ENCODE measurements at regions not wholly inside any gene's neighbourhood (a gene's known extent, or its start where the extent isn't known, plus 50 kb on each side); places are given as distances from the start of the nearest gene placed in this dataset.

GRCh38 chr3:13713396-13713795, 164.5 kb downstream of the FBLN2 start:
- no peak overlapping the region for H3K9ac ChIP-seq (ENCODE audit: low read length)
- H3K4me1 ChIP-seq (ENCODE audit: control insufficient read depth, low read depth, low read length) = no peaks in the 10 kb centered on the region
- no peaks in the 10 kb centered on the region for H3K36me3 ChIP-seq (ENCODE audit: control insufficient read depth, low read depth, low read length)
- H3K27ac ChIP-seq (ENCODE audit: low read length) = no peak overlapping the region
- no peak overlapping the region for H3K4me3 ChIP-seq (ENCODE audit: low read length)
- no peaks in the 10 kb centered on the region for H3K27me3 ChIP-seq (ENCODE audit: control insufficient read depth, insufficient read depth, low read length)
- no peaks in the 10 kb centered on the region for H3K9me3 ChIP-seq (ENCODE audit: control insufficient read depth, low read depth, low read length)

- no peaks in the 10 kb centered on the region for H3K36me3 ChIP-seq (ENCODE audit: control insufficient read depth, low read depth, low read length)
- no peaks in the 10 kb centered on the region for H3K4me1 ChIP-seq (ENCODE audit: control insufficient read depth, low read depth, low read length)
- no peak overlapping the region for H3K4me3 ChIP-seq (ENCODE audit: low read length)
- no peaks in the 10 kb centered on the region for H3K27me3 ChIP-seq (ENCODE audit: control insufficient read depth, insufficient read depth, low read length)
- no peak overlapping the region for H3K27ac ChIP-seq (ENCODE audit: low read length)
- no peak overlapping the region for H3K9ac ChIP-seq (ENCODE audit: low read length)
- H3K9me3 ChIP-seq (ENCODE audit: control insufficient read depth, low read depth, low read length) = no peaks in the 10 kb centered on the region
Measured at GRCh38 chr3:13712682-13713180, 163.8 kb downstream of the FBLN2 start.

GRCh38 chr3:13711911-13712650, 163.2 kb downstream of the FBLN2 start:
- Histone ChIP-seq H3K27me3 (ENCODE audit: control insufficient read depth, insufficient read depth, low read length) (no peaks in the 10 kb centered on the region), H3K4me3 (ENCODE audit: low read length) (no peak overlapping the region), H3K9me3 (ENCODE audit: control insufficient read depth, low read depth, low read length) (no peaks in the 10 kb centered on the region), H3K9ac (ENCODE audit: low read length) (no peak overlapping the region), H3K4me1 (ENCODE audit: control insufficient read depth, low read depth, low read length) (no peaks in the 10 kb centered on the region), H3K36me3 (ENCODE audit: control insufficient read depth, low read depth, low read length) (no peaks in the 10 kb centered on the region), H3K27ac (ENCODE audit: low read length) (no peak overlapping the region)

GRCh38 chr3:13710251-13710650, 161.3 kb downstream of the FBLN2 start:
- no peak overlapping the region for H3K4me3 ChIP-seq (ENCODE audit: low read length)
- no peak overlapping the region for H3K9ac ChIP-seq (ENCODE audit: low read length)
- H3K4me1 ChIP-seq (ENCODE audit: control insufficient read depth, low read depth, low read length) = no peaks in the 10 kb centered on the region
- no peak overlapping the region for H3K27ac ChIP-seq (ENCODE audit: low read length)
- no peaks in the 10 kb centered on the region for H3K36me3 ChIP-seq (ENCODE audit: control insufficient read depth, low read depth, low read length)
- no peaks in the 10 kb centered on the region for H3K27me3 ChIP-seq (ENCODE audit: control insufficient read depth, insufficient read depth, low read length)
- no peaks in the 10 kb centered on the region for H3K9me3 ChIP-seq (ENCODE audit: control insufficient read depth, low read depth, low read length)

- no peak overlapping the region for H3K4me3 ChIP-seq (ENCODE audit: low read length)
- no peaks in the 10 kb centered on the region for H3K9me3 ChIP-seq (ENCODE audit: control insufficient read depth, low read depth, low read length)
- no peaks in the 10 kb centered on the region for H3K27me3 ChIP-seq (ENCODE audit: control insufficient read depth, insufficient read depth, low read length)
- no peaks in the 10 kb centered on the region for H3K4me1 ChIP-seq (ENCODE audit: control insufficient read depth, low read depth, low read length)
- H3K36me3 ChIP-seq (ENCODE audit: control insufficient read depth, low read depth, low read length) = no peaks in the 10 kb centered on the region
- no peak overlapping the region for H3K27ac ChIP-seq (ENCODE audit: low read length)
- no peak overlapping the region for H3K9ac ChIP-seq (ENCODE audit: low read length)
Measured at GRCh38 chr3:13709706-13710105, 160.8 kb downstream of the FBLN2 start.

GRCh38 chr3:13708871-13709595, 160.1 kb downstream of the FBLN2 start:
- no peak overlapping the region for H3K27ac ChIP-seq (ENCODE audit: low read length)
- H3K4me3 ChIP-seq (ENCODE audit: low read length) = no peak overlapping the region
- H3K9me3 ChIP-seq (ENCODE audit: control insufficient read depth, low read depth, low read length) = no peaks in the 10 kb centered on the region
- H3K27me3 ChIP-seq (ENCODE audit: control insufficient read depth, insufficient read depth, low read length) = no peaks in the 10 kb centered on the region
- no peaks in the 10 kb centered on the region for H3K4me1 ChIP-seq (ENCODE audit: control insufficient read depth, low read depth, low read length)
- H3K36me3 ChIP-seq (ENCODE audit: control insufficient read depth, low read depth, low read length) = no peaks in the 10 kb centered on the region
- H3K9ac ChIP-seq (ENCODE audit: low read length) = no peak overlapping the region

GRCh38 chr3:13708301-13708700, 159.4 kb downstream of the FBLN2 start:
- H3K36me3 ChIP-seq (ENCODE audit: control insufficient read depth, low read depth, low read length) = no peaks in the 10 kb centered on the region
- H3K27ac ChIP-seq (ENCODE audit: low read length) = no peak overlapping the region
- no peaks in the 10 kb centered on the region for H3K4me1 ChIP-seq (ENCODE audit: control insufficient read depth, low read depth, low read length)
- no peak overlapping the region for H3K4me3 ChIP-seq (ENCODE audit: low read length)
- no peaks in the 10 kb centered on the region for H3K9me3 ChIP-seq (ENCODE audit: control insufficient read depth, low read depth, low read length)
- no peak overlapping the region for H3K9ac ChIP-seq (ENCODE audit: low read length)
- no peaks in the 10 kb centered on the region for H3K27me3 ChIP-seq (ENCODE audit: control insufficient read depth, insufficient read depth, low read length)

GRCh38 chr3:13707456-13707855, 158.5 kb downstream of the FBLN2 start:
- Histone ChIP-seq H3K9ac (ENCODE audit: low read length) (no peak overlapping the region), H3K4me3 (ENCODE audit: low read length) (no peak overlapping the region), H3K36me3 (ENCODE audit: control insufficient read depth, low read depth, low read length) (no peaks in the 10 kb centered on the region), H3K4me1 (ENCODE audit: control insufficient read depth, low read depth, low read length) (no peaks in the 10 kb centered on the region), H3K27ac (ENCODE audit: low read length) (no peak overlapping the region), H3K9me3 (ENCODE audit: control insufficient read depth, low read depth, low read length) (no peaks in the 10 kb centered on the region), H3K27me3 (ENCODE audit: control insufficient read depth, insufficient read depth, low read length) (no peaks in the 10 kb centered on the region)

- Histone ChIP-seq H3K4me1 (ENCODE audit: control insufficient read depth, low read depth, low read length) (no peaks in the 10 kb centered on the region), H3K9me3 (ENCODE audit: control insufficient read depth, low read depth, low read length) (no peaks in the 10 kb centered on the region), H3K4me3 (ENCODE audit: low read length) (no peak overlapping the region), H3K27ac (ENCODE audit: low read length) (no peak overlapping the region), H3K27me3 (ENCODE audit: control insufficient read depth, insufficient read depth, low read length) (no peaks in the 10 kb centered on the region), H3K36me3 (ENCODE audit: control insufficient read depth, low read depth, low read length) (no peaks in the 10 kb centered on the region), H3K9ac (ENCODE audit: low read length) (no peak overlapping the region)
Measured at GRCh38 chr3:13706886-13707285, 158.0 kb downstream of the FBLN2 start.

- H3K27ac ChIP-seq (ENCODE audit: low read length) = no peak overlapping the region
- H3K4me1 ChIP-seq (ENCODE audit: control insufficient read depth, low read depth, low read length) = no peaks in the 10 kb centered on the region
- no peak overlapping the region for H3K9ac ChIP-seq (ENCODE audit: low read length)
- no peaks in the 10 kb centered on the region for H3K9me3 ChIP-seq (ENCODE audit: control insufficient read depth, low read depth, low read length)
- H3K36me3 ChIP-seq (ENCODE audit: control insufficient read depth, low read depth, low read length) = no peaks in the 10 kb centered on the region
- H3K4me3 ChIP-seq (ENCODE audit: low read length) = no peak overlapping the region
- no peaks in the 10 kb centered on the region for H3K27me3 ChIP-seq (ENCODE audit: control insufficient read depth, insufficient read depth, low read length)
Measured at GRCh38 chr3:13706451-13706850, 157.5 kb downstream of the FBLN2 start.

- Histone ChIP-seq H3K4me3 (ENCODE audit: low read length) (no peak overlapping the region), H3K9ac (ENCODE audit: low read length) (no peak overlapping the region), H3K4me1 (ENCODE audit: control insufficient read depth, low read depth, low read length) (no peaks in the 10 kb centered on the region), H3K36me3 (ENCODE audit: control insufficient read depth, low read depth, low read length) (no peaks in the 10 kb centered on the region), H3K9me3 (ENCODE audit: control insufficient read depth, low read depth, low read length) (no peaks in the 10 kb centered on the region), H3K27ac (ENCODE audit: low read length) (no peak overlapping the region), H3K27me3 (ENCODE audit: control insufficient read depth, insufficient read depth, low read length) (no peaks in the 10 kb centered on the region)
Measured at GRCh38 chr3:13705702-13706280, 156.9 kb downstream of the FBLN2 start.
